ENCODE measurements at regions not wholly inside any gene's neighbourhood (a gene's known extent, or its start where the extent isn't known, plus 50 kb on each side); places are given as distances from the start of the nearest gene placed in this dataset.

GRCh38 chr2:193332941-193333340, 1138.2 kb upstream of the TMEFF2 start:
- no peak for DNase-seq
- Mint-ChIP-seq H3K36me3 (no peaks in the 10 kb centered on the region), H3K27me3 (no peaks in the 10 kb centered on the region), H3K27ac (no peak overlapping the region), H3K4me3 (no peak overlapping the region), H3K4me1 (no peaks in the 10 kb centered on the region), H3K9me3 (peaks cover 0 to 5% (median 0%) of the 10 kb centered on the region in 5 donors)
- Histone ChIP-seq H3K36me3 (ENCODE audit: insufficient read depth, low read length) (no peaks in the 10 kb centered on the region), H3K9me3 (ENCODE audit: low read length) (no peaks in the 10 kb centered on the region), H3K27me3 (ENCODE audit: insufficient read depth, low read length, poor library complexity, severe bottlenecking) (no peaks in the 10 kb centered on the region), H3K4me1 (ENCODE audit: insufficient read depth, low read length) (no peaks in the 10 kb centered on the region), H3K4me3 (ENCODE audit: low read length) (no peak overlapping the region), H3K27ac (ENCODE audit: low read depth, low read length) (no peak overlapping the region)
- CTCF ChIA-PET, result no interaction called here
- POLR2A ChIA-PET, result no interaction called here

- no peaks in the 10 kb centered on the region for H3K4me1 Mint-ChIP-seq
- H3K27me3 ChIP-seq (ENCODE audit: insufficient read depth, low read length, poor library complexity, severe bottlenecking), result no peaks in the 10 kb centered on the region
- POLR2A ChIA-PET, result no interaction called here
Measured at GRCh38 chr2:193331676-193332075, 1136.9 kb upstream of the TMEFF2 start.

DNA sequence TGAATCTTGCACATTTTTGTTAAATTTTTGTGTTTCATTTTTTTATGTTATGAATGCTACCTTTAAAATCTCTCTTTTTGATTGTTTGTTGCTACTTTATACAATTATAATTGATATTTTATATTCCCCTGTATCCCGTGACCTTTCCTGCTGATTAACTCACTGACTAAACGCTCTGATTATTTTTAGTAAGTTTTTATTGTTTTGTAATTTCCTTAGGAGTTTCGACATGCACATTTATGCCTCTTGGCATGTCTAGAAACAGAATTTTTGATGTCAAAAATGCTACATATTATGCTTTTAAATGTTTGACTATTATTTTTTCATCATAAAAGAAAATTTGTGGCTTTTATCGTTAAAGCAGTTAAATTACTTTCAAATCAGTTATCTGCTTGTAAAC, 1131.6 kb upstream of the TMEFF2 start:
- Histone ChIP-seq H3K4me1 (ENCODE audit: insufficient read depth, low read length) (no peaks in the 10 kb centered on the region), H3K9me3 (ENCODE audit: low read length) (no peaks in the 10 kb centered on the region), H3K27me3 (ENCODE audit: insufficient read depth, low read length, poor library complexity, severe bottlenecking) (no peaks in the 10 kb centered on the region), H3K4me3 (ENCODE audit: low read length) (no peak overlapping the region), H3K27ac (ENCODE audit: low read depth, low read length) (no peak overlapping the region), H3K36me3 (ENCODE audit: insufficient read depth, low read length) (no peaks in the 10 kb centered on the region)
- Mint-ChIP-seq H3K27ac (peak overlapping the region in 1 of 8 donors; percentile 26), H3K4me1 (no peaks in the 10 kb centered on the region), H3K4me3 (no peak overlapping the region), H3K27me3 (no peaks in the 10 kb centered on the region), H3K36me3 (no peaks in the 10 kb centered on the region), H3K9me3 (peaks cover 0 to under 1% (median 0%) of the 10 kb centered on the region in 5 donors)
- ChIA-PET POLR2A (no interaction called here), CTCF (no interaction called here)
- no peak for DNase-seq

More at GRCh38 chr2:193331676-193332075, 1136.9 kb upstream of the TMEFF2 start:
- no peaks in the 10 kb centered on the region for H3K4me1 ChIP-seq (ENCODE audit: insufficient read depth, low read length)
- H3K9me3 Mint-ChIP-seq, result peaks cover 0 to 5% (median 0%) of the 10 kb centered on the region in 5 donors
- no peak overlapping the region for H3K4me3 ChIP-seq (ENCODE audit: low read length)
- H3K27me3 Mint-ChIP-seq, result no peaks in the 10 kb centered on the region
- H3K27ac ChIP-seq (ENCODE audit: low read depth, low read length), result no peak overlapping the region
- CTCF ChIA-PET, result no interaction called here
- no peaks in the 10 kb centered on the region for H3K9me3 ChIP-seq (ENCODE audit: low read length)
- H3K27ac Mint-ChIP-seq, result no peak overlapping the region
- H3K36me3 Mint-ChIP-seq, result no peaks in the 10 kb centered on the region
- H3K4me3 Mint-ChIP-seq, result no peak overlapping the region
- no peak for DNase-seq
- no peaks in the 10 kb centered on the region for H3K36me3 ChIP-seq (ENCODE audit: insufficient read depth, low read length)

GRCh38 chr2:193315428-193316091, 1120.8 kb upstream of the TMEFF2 start:
- no peak overlapping the region for H3K27ac Mint-ChIP-seq
- H3K36me3 Mint-ChIP-seq, result no peaks in the 10 kb centered on the region
- no peaks in the 10 kb centered on the region for H3K27me3 Mint-ChIP-seq
- Histone ChIP-seq H3K27me3 (ENCODE audit: insufficient read depth, low read length, poor library complexity, severe bottlenecking) (no peaks in the 10 kb centered on the region), H3K9me3 (ENCODE audit: low read length) (no peaks in the 10 kb centered on the region), H3K4me3 (ENCODE audit: low read length) (no peak overlapping the region), H3K27ac (ENCODE audit: low read depth, low read length) (no peak overlapping the region), H3K36me3 (ENCODE audit: insufficient read depth, low read length) (no peaks in the 10 kb centered on the region), H3K4me1 (ENCODE audit: insufficient read depth, low read length) (no peaks in the 10 kb centered on the region)
- ChIA-PET CTCF (no interaction called here), POLR2A (no interaction called here)
- no peak for DNase-seq
- H3K4me3 Mint-ChIP-seq, result no peak overlapping the region
- peaks cover 0 to 6% (median 0%) of the 10 kb centered on the region in 5 donors for H3K9me3 Mint-ChIP-seq
- H3K4me1 Mint-ChIP-seq, result no peaks in the 10 kb centered on the region

- no peaks in the 10 kb centered on the region for H3K4me1 ChIP-seq (ENCODE audit: insufficient read depth, low read length)
- H3K4me1 Mint-ChIP-seq, result no peaks in the 10 kb centered on the region
- no peaks in the 10 kb centered on the region for H3K36me3 ChIP-seq (ENCODE audit: insufficient read depth, low read length)
- H3K4me3 ChIP-seq (ENCODE audit: low read length), result no peak overlapping the region
- H3K27me3 ChIP-seq (ENCODE audit: insufficient read depth, low read length, poor library complexity, severe bottlenecking), result no peaks in the 10 kb centered on the region
- ChIA-PET POLR2A (no interaction called here), CTCF (no interaction called here)
- no peaks in the 10 kb centered on the region for H3K36me3 Mint-ChIP-seq
- H3K27ac Mint-ChIP-seq, result no peak overlapping the region
- H3K27me3 Mint-ChIP-seq, result no peaks in the 10 kb centered on the region
- H3K9me3 Mint-ChIP-seq, result peaks cover 0 to 4% (median 0%) of the 10 kb centered on the region in 5 donors
- no peaks in the 10 kb centered on the region for H3K9me3 ChIP-seq (ENCODE audit: low read length)
- H3K4me3 Mint-ChIP-seq, result no peak overlapping the region
- DNase-seq, result no peak
- no peak overlapping the region for H3K27ac ChIP-seq (ENCODE audit: low read depth, low read length)
Measured at GRCh38 chr2:193303464-193303863, 1108.7 kb upstream of the TMEFF2 start.

DNA sequence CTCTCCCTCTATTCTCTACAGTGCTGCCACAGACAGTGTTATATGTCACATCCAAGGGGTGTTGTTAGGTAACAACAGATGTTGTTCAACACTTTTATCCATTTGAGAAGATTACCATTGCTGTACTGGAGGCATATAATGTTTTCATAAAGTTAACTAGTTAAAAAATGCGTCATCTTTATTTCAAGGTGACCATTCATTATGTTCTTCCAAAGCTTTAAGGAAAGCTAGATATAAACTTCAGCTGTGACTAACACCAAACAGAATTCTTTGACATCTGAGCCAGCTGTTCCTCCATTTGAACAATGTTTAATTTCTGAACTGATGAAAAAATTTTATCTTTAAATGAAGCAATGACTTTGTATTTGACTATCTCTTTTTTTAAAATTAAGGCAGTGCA, 1099.6 kb upstream of the TMEFF2 start:
- no peak overlapping the region for H3K27ac ChIP-seq (ENCODE audit: low read depth, low read length)
- POLR2A ChIA-PET, result no interaction called here
- Mint-ChIP-seq H3K36me3 (no peaks in the 10 kb centered on the region), H3K4me1 (no peaks in the 10 kb centered on the region), H3K27me3 (no peaks in the 10 kb centered on the region), H3K4me3 (no peak overlapping the region), H3K9me3 (peaks cover 0 to 3% (median 0%) of the 10 kb centered on the region in 5 donors), H3K27ac (no peak overlapping the region)
- CTCF ChIA-PET, result no interaction called here
- H3K4me1 ChIP-seq (ENCODE audit: insufficient read depth, low read length), result no peaks in the 10 kb centered on the region
- no peaks in the 10 kb centered on the region for H3K9me3 ChIP-seq (ENCODE audit: low read length)
- no peak for DNase-seq
- H3K4me3 ChIP-seq (ENCODE audit: low read length), result no peak overlapping the region
- H3K27me3 ChIP-seq (ENCODE audit: insufficient read depth, low read length, poor library complexity, severe bottlenecking), result no peaks in the 10 kb centered on the region
- no peaks in the 10 kb centered on the region for H3K36me3 ChIP-seq (ENCODE audit: insufficient read depth, low read length)

DNA sequence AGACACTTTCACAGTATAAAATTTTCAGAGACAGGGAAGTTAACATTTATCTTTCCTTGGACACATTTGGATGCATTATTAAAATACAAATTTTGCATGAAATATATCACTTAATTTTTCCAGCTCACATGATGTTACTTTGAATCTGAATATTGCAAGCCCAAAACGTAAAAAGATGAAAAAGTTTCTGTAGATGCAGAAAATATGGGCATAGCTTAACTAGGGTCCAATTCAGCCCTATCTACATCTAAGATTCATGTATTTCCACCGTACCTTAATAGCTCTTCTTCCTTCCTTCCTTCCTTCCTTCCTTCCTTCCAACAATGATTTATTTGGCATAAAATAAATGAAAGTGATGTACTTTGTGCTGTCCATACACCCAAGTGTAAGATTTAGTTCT, 1084.6 kb upstream of the TMEFF2 start:
- Histone ChIP-seq H3K4me3 (ENCODE audit: low read length) (no peak overlapping the region), H3K27ac (ENCODE audit: low read depth, low read length) (no peak overlapping the region), H3K9me3 (ENCODE audit: low read length) (no peaks in the 10 kb centered on the region), H3K36me3 (ENCODE audit: insufficient read depth, low read length) (no peaks in the 10 kb centered on the region), H3K27me3 (ENCODE audit: insufficient read depth, low read length, poor library complexity, severe bottlenecking) (no peaks in the 10 kb centered on the region), H3K4me1 (ENCODE audit: insufficient read depth, low read length) (no peaks in the 10 kb centered on the region)
- ChIA-PET CTCF (no interaction called here), POLR2A (no interaction called here)
- Mint-ChIP-seq H3K27me3 (no peaks in the 10 kb centered on the region), H3K36me3 (peaks cover 0 to 2% (median 0%) of the 10 kb centered on the region in 3 donors), H3K4me1 (no peaks in the 10 kb centered on the region), H3K27ac (no peak overlapping the region), H3K4me3 (no peak overlapping the region), H3K9me3 (peaks cover 0 to 2% (median 0%) of the 10 kb centered on the region in 5 donors)
- DNase-seq, result no peak

GRCh38 chr2:193276988-193277387, 1082.3 kb upstream of the TMEFF2 start:
- POLR2A ChIA-PET, result no interaction called here
- Histone ChIP-seq H3K9me3 (ENCODE audit: low read length) (no peaks in the 10 kb centered on the region), H3K27me3 (ENCODE audit: insufficient read depth, low read length, poor library complexity, severe bottlenecking) (no peaks in the 10 kb centered on the region), H3K36me3 (ENCODE audit: insufficient read depth, low read length) (no peaks in the 10 kb centered on the region), H3K4me3 (ENCODE audit: low read length) (no peak overlapping the region), H3K27ac (ENCODE audit: low read depth, low read length) (no peak overlapping the region), H3K4me1 (ENCODE audit: insufficient read depth, low read length) (no peaks in the 10 kb centered on the region)
- Mint-ChIP-seq H3K27me3 (no peaks in the 10 kb centered on the region), H3K4me1 (no peaks in the 10 kb centered on the region), H3K4me3 (no peak overlapping the region), H3K9me3 (peaks cover 0 to 2% (median 0%) of the 10 kb centered on the region in 5 donors), H3K36me3 (no peaks in the 10 kb centered on the region), H3K27ac (no peak overlapping the region)
- no peak for DNase-seq
- CTCF ChIA-PET, result no interaction called here

DNA sequence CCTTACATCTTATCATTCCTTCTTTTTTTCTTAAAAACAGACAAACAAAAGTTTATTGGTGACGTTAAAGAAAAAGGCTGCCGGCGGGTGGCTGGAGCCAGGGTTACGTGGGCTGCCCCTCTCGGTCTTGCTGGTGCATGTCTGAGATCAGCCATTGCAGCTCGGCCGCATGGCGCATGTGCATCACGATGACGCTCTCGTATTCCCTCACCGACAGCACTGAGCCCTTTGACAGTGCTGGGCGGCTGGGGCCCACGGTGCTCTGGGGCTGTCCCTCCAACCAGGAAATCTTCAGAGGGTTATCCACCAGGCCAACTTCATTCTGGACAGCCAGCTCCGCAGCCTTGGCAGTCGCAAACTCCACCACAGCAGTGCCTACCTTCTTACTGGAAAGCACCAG, 1081.8 kb upstream of the TMEFF2 start:
- no peak overlapping the region for H3K4me3 Mint-ChIP-seq
- no peaks in the 10 kb centered on the region for H3K4me1 Mint-ChIP-seq
- DNase-seq, result no peak
- H3K27ac ChIP-seq (ENCODE audit: low read depth, low read length), result no peak overlapping the region
- no peaks in the 10 kb centered on the region for H3K4me1 ChIP-seq (ENCODE audit: insufficient read depth, low read length)
- no peaks in the 10 kb centered on the region for H3K27me3 ChIP-seq (ENCODE audit: insufficient read depth, low read length, poor library complexity, severe bottlenecking)
- no peaks in the 10 kb centered on the region for H3K36me3 Mint-ChIP-seq
- peaks cover 0 to 2% (median 0%) of the 10 kb centered on the region in 5 donors for H3K9me3 Mint-ChIP-seq
- POLR2A ChIA-PET, result no interaction called here
- CTCF ChIA-PET, result no interaction called here
- no peaks in the 10 kb centered on the region for H3K27me3 Mint-ChIP-seq
- no peaks in the 10 kb centered on the region for H3K9me3 ChIP-seq (ENCODE audit: low read length)
- H3K36me3 ChIP-seq (ENCODE audit: insufficient read depth, low read length), result no peaks in the 10 kb centered on the region
- no peak overlapping the region for H3K4me3 ChIP-seq (ENCODE audit: low read length)
- no peak overlapping the region for H3K27ac Mint-ChIP-seq
